Stomach (tissue), 4 donors: ENCODE measurements at regions not wholly inside any gene's neighbourhood (a gene's known extent, or its start where the extent isn't known, plus 50 kb on each side); places are given as distances from the start of the nearest gene placed in this dataset.
"Not testable (repeated sequence)": the region's sequence is repeated elsewhere in the genome, so short reads cannot be mapped to it uniquely, and the experiment has no call there.

Experiments
- CTCF ChIP-seq, 7 experiments: fragments of 450-650 bp in 4 of 7; fragments of 200-600 bp in 3 of 7; sonication (generic) in 3 of 7; IDR thresholded peaks; one replicate each; pipeline ENCODE4 v1.5.1; 2016 to 2019; ENCODE audit warnings: antibody characterized with exemption in 7 of 7, control low read depth in 2 of 7, mild to moderate bottlenecking in 1 of 7
- POLR2A ChIP-seq, 4 donors: fragments of 450-650 bp; IDR thresholded peaks; one replicate each; pipeline ENCODE4 v1.6.1; 2016; ENCODE audit warnings: antibody characterized with exemption in 4 of 4, control low read depth in 2 of 4, mild to moderate bottlenecking in 1 of 4, moderate library complexity in 1 of 4

DNA sequence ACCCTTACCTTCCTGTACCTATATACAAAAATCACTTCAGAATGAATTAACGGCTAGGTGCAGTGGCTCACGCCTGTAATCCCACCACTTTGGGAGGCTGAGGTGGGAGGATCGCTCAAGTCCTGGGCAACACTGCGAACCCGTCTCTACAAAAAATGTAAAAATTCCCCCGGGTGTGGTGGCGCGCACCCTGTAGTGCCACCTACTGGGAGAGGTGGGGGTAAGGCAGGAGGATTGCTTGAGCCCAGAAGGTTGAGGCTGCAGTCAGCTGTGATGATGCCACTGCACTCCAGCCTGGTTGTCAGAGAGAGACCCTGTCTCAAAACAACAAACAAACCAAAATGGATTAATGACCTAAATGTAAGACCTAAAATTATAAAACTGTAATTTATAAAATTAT lies 307.6 kb downstream of the SPATA31A1 start:
- TF ChIP-seq POLR2A, CTCF (IDR thresholded peaks at IDR 0.05): not testable (repeated sequence)
